ENCODE measurements at regions not wholly inside any gene's neighbourhood (a gene's known extent, or its start where the extent isn't known, plus 50 kb on each side); places are given as distances from the start of the nearest gene placed in this dataset.
"Not testable (repeated sequence)": the region's sequence is repeated elsewhere in the genome, so short reads cannot be mapped to it uniquely, and the experiment has no call there.

GRCh38 chr14:83912032-83912642 lies 1617.8 kb upstream of the FLRT2 start:
- no peak for TF ChIP-seq POLR2A (IDR thresholded peaks at IDR 0.05)
- no peak for TF ChIP-seq EP300 (IDR thresholded peaks at IDR 0.05)
- TF ChIP-seq POLR2AphosphoS5 (IDR thresholded peaks at IDR 0.05): no peak
- no peak for TF ChIP-seq CTCF (IDR thresholded peaks at IDR 0.05)
- H3K4me1 ChIP-seq: no peaks in the 10 kb centered on the region
- peaks cover 0 to 3% (median 0%) of the 10 kb centered on the region in 4 donors for H3K9me3 ChIP-seq
- H3K36me3 ChIP-seq: no peaks in the 10 kb centered on the region
- DNase-seq: no peak
- intact Hi-C loops (cut with DNase I): no loop called here
- H3K27ac ChIP-seq: no peak overlapping the region
- WGBS, 2 donors: 3 to 46% methylated on average over 1 of the region's 1 CpG
- no peaks in the 10 kb centered on the region for H3K27me3 ChIP-seq
- no peak overlapping the region for H3K4me3 ChIP-seq

GRCh38 chr14:83913476-83913875 lies 1616.5 kb upstream of the FLRT2 start:
- Histone ChIP-seq H3K4me1 (no peaks in the 10 kb centered on the region), H3K27me3 (no peaks in the 10 kb centered on the region), H3K4me3 (no peak overlapping the region), H3K9me3 (peaks cover 0 to 3% (median 0%) of the 10 kb centered on the region in 4 donors), H3K36me3 (no peaks in the 10 kb centered on the region), H3K27ac (no peak overlapping the region)
- no peak for DNase-seq
- WGBS, 2 donors: 67 to 75% methylated on average over 1 of the region's 1 CpG
- intact Hi-C loops (cut with DNase I): no loop called here
- TF ChIP-seq POLR2A (IDR thresholded peaks at IDR 0.05): no peak
- no peak for TF ChIP-seq CTCF (IDR thresholded peaks at IDR 0.05)
- TF ChIP-seq EP300 (IDR thresholded peaks at IDR 0.05): no peak
- no peak for TF ChIP-seq POLR2AphosphoS5 (IDR thresholded peaks at IDR 0.05)

- Histone ChIP-seq H3K9me3 (no peaks in the 10 kb centered on the region), H3K4me1 (no peaks in the 10 kb centered on the region), H3K36me3 (no peaks in the 10 kb centered on the region), H3K27me3 (no peaks in the 10 kb centered on the region), H3K4me3 (no peak overlapping the region), H3K27ac (no peak overlapping the region)
- intact Hi-C loops (cut with DNase I): no loop called here
- 82 to 89% methylated on average over 2 of the region's 2 CpGs for WGBS, 2 donors
- no peak for TF ChIP-seq POLR2AphosphoS5 (IDR thresholded peaks at IDR 0.05)
- TF ChIP-seq POLR2A (IDR thresholded peaks at IDR 0.05): no peak
- TF ChIP-seq CTCF (IDR thresholded peaks at IDR 0.05): no peak
- TF ChIP-seq EP300 (IDR thresholded peaks at IDR 0.05): no peak
- no peak for DNase-seq
Observed at GRCh38 chr14:83918546-83918945, 1611.4 kb upstream of the FLRT2 start.

- H3K4me1 ChIP-seq; DNase-seq; H3K27ac ChIP-seq; intact Hi-C loops (cut with DNase I); H3K4me3 ChIP-seq; H3K27me3 ChIP-seq; H3K36me3 ChIP-seq; H3K9me3 ChIP-seq: not testable (repeated sequence)
- 93% methylated on average over 13 of the region's 13 CpGs for WGBS, 2 donors
Observed at GRCh38 chr14:83919675-83920074, 1610.3 kb upstream of the FLRT2 start.

GRCh38 chr14:83923842-83924241 lies 1606.1 kb upstream of the FLRT2 start:
- DNase-seq: no peak
- H3K27me3 ChIP-seq: no peaks in the 10 kb centered on the region
- no peaks in the 10 kb centered on the region for H3K9me3 ChIP-seq
- 73 to 86% methylated on average over 4 of the region's 4 CpGs for WGBS, 2 donors
- H3K4me3 ChIP-seq: no peak overlapping the region
- no peaks in the 10 kb centered on the region for H3K36me3 ChIP-seq
- H3K27ac ChIP-seq: no peak overlapping the region
- TF ChIP-seq CTCF (IDR thresholded peaks at IDR 0.05) (no peak), EP300 (IDR thresholded peaks at IDR 0.05) (no peak), POLR2A (IDR thresholded peaks at IDR 0.05) (no peak), POLR2AphosphoS5 (IDR thresholded peaks at IDR 0.05) (no peak)
- H3K4me1 ChIP-seq: no peaks in the 10 kb centered on the region
- intact Hi-C loops (cut with DNase I): no loop called here

Data from sigmoid colon (tissue), 6 donors.